ENCODE measurements at regions not wholly inside any gene's neighbourhood (a gene's known extent, or its start where the extent isn't known, plus 50 kb on each side); places are given as distances from the start of the nearest gene placed in this dataset.

DNA sequence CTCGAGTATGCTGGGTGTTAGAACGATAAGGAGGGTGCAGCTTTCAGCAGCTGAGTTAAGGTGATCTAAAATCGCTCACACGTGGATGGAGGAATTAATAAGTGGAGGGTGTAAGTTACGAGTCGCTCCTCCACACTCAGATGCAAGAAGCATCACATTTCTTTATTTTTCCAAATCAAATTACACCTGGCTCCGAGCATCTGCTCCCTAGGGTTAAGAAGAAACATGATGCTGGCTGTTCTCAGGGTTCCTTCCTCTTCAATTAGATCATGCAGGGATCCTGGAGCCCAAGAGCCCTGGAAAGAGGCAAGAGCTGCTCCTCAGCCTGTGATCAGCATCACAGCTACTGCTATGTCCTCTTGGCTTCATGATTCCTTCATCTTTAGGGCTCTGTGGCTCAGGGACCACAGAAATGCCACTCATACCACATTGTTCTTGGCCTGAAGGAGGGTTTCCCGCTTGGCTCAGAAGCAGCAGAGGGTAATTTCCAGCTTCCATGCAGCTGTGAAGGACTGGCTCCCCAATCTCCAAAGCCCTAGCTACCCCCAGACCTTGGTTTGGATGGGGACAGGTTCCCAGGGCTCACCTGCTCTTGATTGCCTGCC, 235.9 kb upstream of the ZNF32 start:
- no peak overlapping the region for H3K4me3 Mint-ChIP-seq (ENCODE audit: low read depth, unreplicated experiment)
- H3K27me3 Mint-ChIP-seq (ENCODE audit: unreplicated experiment), result peaks cover 22% of the 10 kb centered on the region
- peaks cover 2% of the 10 kb centered on the region for H3K9me3 Mint-ChIP-seq (ENCODE audit: low read depth, unreplicated experiment)
- intact Hi-C loops (cut with micrococcal nuclease; ENCODE audit: unreplicated experiment), result no loop called here
- H3K4me1 Mint-ChIP-seq (ENCODE audit: low read depth, unreplicated experiment), result no peaks in the 10 kb centered on the region
- no peak for DNase-seq
- CTCF ChIA-PET, result no interaction called here
- TF ChIP-seq, protein P1, sequence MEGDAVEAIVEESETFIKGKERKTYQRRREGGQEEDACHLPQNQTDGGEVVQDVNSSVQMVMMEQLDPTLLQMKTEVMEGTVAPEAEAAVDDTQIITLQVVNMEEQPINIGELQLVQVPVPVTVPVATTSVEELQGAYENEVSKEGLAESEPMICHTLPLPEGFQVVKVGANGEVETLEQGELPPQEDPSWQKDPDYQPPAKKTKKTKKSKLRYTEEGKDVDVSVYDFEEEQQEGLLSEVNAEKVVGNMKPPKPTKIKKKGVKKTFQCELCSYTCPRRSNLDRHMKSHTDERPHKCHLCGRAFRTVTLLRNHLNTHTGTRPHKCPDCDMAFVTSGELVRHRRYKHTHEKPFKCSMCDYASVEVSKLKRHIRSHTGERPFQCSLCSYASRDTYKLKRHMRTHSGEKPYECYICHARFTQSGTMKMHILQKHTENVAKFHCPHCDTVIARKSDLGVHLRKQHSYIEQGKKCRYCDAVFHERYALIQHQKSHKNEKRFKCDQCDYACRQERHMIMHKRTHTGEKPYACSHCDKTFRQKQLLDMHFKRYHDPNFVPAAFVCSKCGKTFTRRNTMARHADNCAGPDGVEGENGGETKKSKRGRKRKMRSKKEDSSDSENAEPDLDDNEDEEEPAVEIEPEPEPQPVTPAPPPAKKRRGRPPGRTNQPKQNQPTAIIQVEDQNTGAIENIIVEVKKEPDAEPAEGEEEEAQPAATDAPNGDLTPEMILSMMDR (IDR thresholded peaks at IDR 0.05; ENCODE audit: unreplicated experiment), result no peak
- no TSS peak for BruUV-seq (replicated peaks)
- H3K27ac Mint-ChIP-seq (ENCODE audit: unreplicated experiment), result no peak overlapping the region
- no peaks in the 10 kb centered on the region for H3K36me3 Mint-ChIP-seq (ENCODE audit: insufficient read depth, unreplicated experiment)

GRCh38 chr10:43882711-43883110, 234.0 kb upstream of the ZNF32 start:
- no peaks in the 10 kb centered on the region for H3K36me3 Mint-ChIP-seq (ENCODE audit: insufficient read depth, unreplicated experiment)
- H3K4me3 Mint-ChIP-seq (ENCODE audit: low read depth, unreplicated experiment), result no peak overlapping the region
- TF ChIP-seq, protein P1 (IDR thresholded peaks at IDR 0.05; ENCODE audit: unreplicated experiment), result no peak
- H3K27ac Mint-ChIP-seq (ENCODE audit: unreplicated experiment), result no peak overlapping the region
- CTCF ChIA-PET, result no interaction called here
- H3K4me1 Mint-ChIP-seq (ENCODE audit: low read depth, unreplicated experiment), result no peaks in the 10 kb centered on the region
- DNase-seq, result no peak
- no TSS peak for BruUV-seq (replicated peaks)
- H3K9me3 Mint-ChIP-seq (ENCODE audit: low read depth, unreplicated experiment), result no peaks in the 10 kb centered on the region
- intact Hi-C loops (cut with micrococcal nuclease; ENCODE audit: unreplicated experiment), result no loop called here
- H3K27me3 Mint-ChIP-seq (ENCODE audit: unreplicated experiment), result peaks cover 22% of the 10 kb centered on the region

GRCh38 chr10:43881657-43882056, 233.0 kb upstream of the ZNF32 start:
- DNase-seq, result no peak
- Mint-ChIP-seq H3K4me1 (ENCODE audit: low read depth, unreplicated experiment) (no peaks in the 10 kb centered on the region), H3K4me3 (ENCODE audit: low read depth, unreplicated experiment) (no peak overlapping the region), H3K27ac (ENCODE audit: unreplicated experiment) (no peak overlapping the region), H3K9me3 (ENCODE audit: low read depth, unreplicated experiment) (no peaks in the 10 kb centered on the region), H3K27me3 (ENCODE audit: unreplicated experiment) (peaks cover 22% of the 10 kb centered on the region), H3K36me3 (ENCODE audit: insufficient read depth, unreplicated experiment) (no peaks in the 10 kb centered on the region)
- no TSS peak for BruUV-seq (replicated peaks)
- TF ChIP-seq, protein P1 (IDR thresholded peaks at IDR 0.05; ENCODE audit: unreplicated experiment), result no peak
- intact Hi-C loops (cut with micrococcal nuclease; ENCODE audit: unreplicated experiment), result no loop called here
- CTCF ChIA-PET, result no interaction called here

GRCh38 chr10:43880160-43880559, 231.5 kb upstream of the ZNF32 start:
- Mint-ChIP-seq H3K9me3 (ENCODE audit: low read depth, unreplicated experiment) (no peaks in the 10 kb centered on the region), H3K4me1 (ENCODE audit: low read depth, unreplicated experiment) (no peaks in the 10 kb centered on the region), H3K27me3 (ENCODE audit: unreplicated experiment) (peaks cover 17% of the 10 kb centered on the region), H3K36me3 (ENCODE audit: insufficient read depth, unreplicated experiment) (no peaks in the 10 kb centered on the region), H3K4me3 (ENCODE audit: low read depth, unreplicated experiment) (no peak overlapping the region), H3K27ac (ENCODE audit: unreplicated experiment) (no peak overlapping the region)
- intact Hi-C loops (cut with micrococcal nuclease; ENCODE audit: unreplicated experiment), result no loop called here
- DNase-seq, result no peak
- CTCF ChIA-PET, result no interaction called here
- TF ChIP-seq, protein P1 (IDR thresholded peaks at IDR 0.05; ENCODE audit: unreplicated experiment), result no peak
- no TSS peak for BruUV-seq (replicated peaks)

Measured in Calu3 (cell line).